ENCODE measurements at regions not wholly inside any gene's neighbourhood (a gene's known extent, or its start where the extent isn't known, plus 50 kb on each side); places are given as distances from the start of the nearest gene placed in this dataset.

GRCh38 chr2:42971947-42972736 is 179.8 kb upstream of the HAAO start:
- TF ChIP-seq FOXP2 (optimal IDR thresholded peaks at IDR 0.05; ENCODE audit: control extremely low read depth, extremely low read length, insufficient read depth) (no peak), EZH2 (IDR thresholded peaks at IDR 0.05) (no peak), POLR2AphosphoS5 (IDR thresholded peaks at IDR 0.05; ENCODE audit: borderline replicate concordance, low read depth, low read length) (no peak)

All from SK-N-MC (cell line).